NCI-H524 (cell line): ENCODE measurements at regions not wholly inside any gene's neighbourhood (a gene's known extent, or its start where the extent isn't known, plus 50 kb on each side); places are given as distances from the start of the nearest gene placed in this dataset.
"Not testable (repeated sequence)": the region's sequence is repeated elsewhere in the genome, so short reads cannot be mapped to it uniquely, and the experiment has no call there.

Experiments
- DNase-seq, 2 experiments: peaks; one replicate each; lab custom pipeline; 2025; lab: John Stamatoyannopoulos, UW

DNA sequence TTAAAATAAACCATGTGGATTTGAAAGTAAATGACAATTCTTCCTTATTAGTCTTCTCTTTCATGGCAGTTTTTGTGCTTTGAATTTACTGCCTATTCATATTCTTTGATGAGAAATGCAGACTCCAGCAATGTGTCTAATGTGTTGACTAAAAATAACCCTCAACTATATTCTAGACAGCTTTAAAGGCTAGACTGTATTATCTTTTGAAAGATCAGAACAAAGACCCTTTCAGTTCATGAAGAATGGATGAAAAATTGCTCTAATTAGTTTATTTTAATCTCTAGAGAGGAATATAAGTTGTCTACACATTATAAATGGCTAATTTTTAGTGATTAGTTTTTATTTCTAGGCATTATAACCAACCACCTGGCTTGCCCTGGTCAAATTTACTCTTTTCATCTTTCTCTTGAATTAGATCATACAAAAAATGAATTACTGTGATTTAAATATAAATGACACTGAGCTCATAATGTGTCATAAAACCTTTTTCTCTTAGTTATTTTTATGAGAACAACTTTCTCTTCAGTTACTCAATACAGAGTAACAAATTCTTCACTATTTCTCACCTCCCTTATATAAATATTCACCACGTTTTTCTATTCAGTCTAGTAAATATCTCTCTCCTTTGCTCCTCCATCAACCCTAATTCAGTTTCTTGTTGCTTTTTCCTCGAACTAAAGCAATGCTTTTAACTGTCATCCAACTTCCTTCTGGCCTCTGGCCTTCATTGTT lies 428.5 kb upstream of the TMPRSS15 start:
- DNase-seq, result no peak

- DNase-seq, result no peak
Observed at GRCh38 chr21:18832950-18833349, 429.4 kb upstream of the TMPRSS15 start.

DNA sequence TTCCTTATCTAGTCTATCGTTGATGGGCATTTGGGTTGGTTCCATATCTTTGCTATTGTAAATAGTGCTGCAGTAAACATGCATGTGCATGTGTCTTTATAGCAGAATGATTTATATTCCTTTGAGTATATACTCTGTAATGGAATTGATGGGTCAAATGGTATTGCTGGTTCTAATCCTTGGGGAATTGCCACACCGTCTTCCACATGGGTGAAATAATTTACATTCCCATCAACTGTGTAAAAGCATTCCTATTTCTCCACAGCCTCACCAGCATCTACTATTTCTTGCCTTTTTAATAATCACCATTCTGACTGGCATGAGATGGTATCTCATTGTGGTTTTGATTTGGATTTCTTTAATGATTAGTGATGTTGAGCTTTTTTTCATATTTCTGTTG lies 430.5 kb upstream of the TMPRSS15 start:
- DNase-seq, result not testable (repeated sequence)

GRCh38 chr21:18840239-18840638 lies 436.7 kb upstream of the TMPRSS15 start:
- DNase-seq, result peak in 1 of 2 experiments; percentile 56

DNA sequence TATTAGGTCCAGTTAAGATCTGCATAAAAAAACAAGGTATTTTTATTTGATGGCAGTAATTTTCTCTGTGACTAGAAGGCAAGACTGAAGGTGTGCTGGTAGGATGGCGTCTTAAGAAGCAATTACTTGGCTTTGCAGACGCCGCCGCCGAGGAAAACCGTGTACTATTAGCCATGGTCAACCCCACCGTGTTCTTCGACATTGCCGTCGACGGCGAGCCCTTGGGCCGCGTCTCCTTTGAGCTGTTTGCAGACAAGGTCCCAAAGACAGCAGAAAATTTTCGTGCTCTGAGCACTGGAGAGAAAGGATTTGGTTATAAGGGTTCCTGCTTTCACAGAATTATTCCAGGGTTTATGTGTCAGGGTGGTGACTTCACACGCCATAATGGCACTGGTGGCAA lies 454.0 kb upstream of the TMPRSS15 start:
- not testable (repeated sequence) for DNase-seq

- DNase-seq, result no peak
Observed at GRCh38 chr21:18869104-18869503, 465.5 kb upstream of the TMPRSS15 start.

- no peak for DNase-seq
Observed at GRCh38 chr21:18877917-18878316, 474.3 kb upstream of the TMPRSS15 start.

DNA sequence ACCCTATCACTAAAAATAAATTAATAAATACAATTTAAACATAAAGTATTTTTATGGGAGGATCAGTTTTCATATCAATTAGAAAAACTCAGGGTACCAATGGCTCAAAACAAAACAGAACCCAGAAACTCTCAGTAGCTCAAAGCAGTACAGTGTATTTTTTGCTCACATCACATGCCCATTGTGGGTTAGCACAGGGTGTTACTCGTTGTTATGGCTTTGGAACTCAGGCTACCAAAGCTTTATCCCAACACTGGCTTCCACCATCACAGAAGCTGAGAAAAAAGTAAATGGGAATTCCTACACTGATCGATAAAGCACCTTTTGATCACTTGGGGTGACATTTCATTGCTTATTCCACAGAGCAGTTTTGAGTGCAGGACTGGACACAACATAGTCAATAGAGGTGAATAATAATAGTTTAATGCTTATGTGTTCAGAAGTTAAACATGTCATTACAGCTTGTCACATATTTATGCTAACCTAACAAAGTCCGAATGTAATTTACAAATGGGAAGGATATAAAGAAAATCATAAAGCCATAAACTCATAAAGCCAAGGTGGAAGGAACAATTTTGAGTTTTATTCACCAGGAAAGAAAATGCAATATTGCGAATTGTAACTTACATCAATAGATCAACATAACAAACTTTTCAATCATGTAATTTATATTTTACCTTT lies 484.5 kb upstream of the TMPRSS15 start:
- no peak for DNase-seq

DNA sequence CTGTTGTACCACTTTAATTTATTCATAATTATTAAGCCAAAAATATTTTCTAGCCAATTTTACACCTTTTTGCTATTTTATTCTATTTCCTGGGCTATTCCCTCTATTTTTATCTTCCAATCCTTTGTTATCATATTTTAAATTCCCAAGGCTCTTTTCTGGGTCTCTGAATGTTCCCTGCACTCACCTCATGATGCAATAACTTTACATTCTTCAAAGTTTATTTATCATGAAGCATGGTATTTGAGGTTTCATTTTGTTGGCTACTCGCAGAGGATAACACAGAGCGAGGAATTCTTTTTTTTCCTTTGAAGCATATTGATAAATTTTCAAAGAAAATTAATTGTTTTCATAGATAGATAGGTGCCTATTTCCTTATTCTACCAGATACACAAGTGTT lies 489.8 kb upstream of the TMPRSS15 start:
- no peak for DNase-seq

- no peak for DNase-seq
Observed at GRCh38 chr21:18894387-18894786, 490.8 kb upstream of the TMPRSS15 start.

GRCh38 chr21:18899261-18899660 lies 495.7 kb upstream of the TMPRSS15 start:
- no peak for DNase-seq

- DNase-seq, result no peak
Observed at GRCh38 chr21:18902660-18903059, 499.1 kb upstream of the TMPRSS15 start.

GRCh38 chr21:18907076-18907475 lies 503.5 kb upstream of the TMPRSS15 start:
- DNase-seq, result no peak

- no peak for DNase-seq
Observed at GRCh38 chr21:18908641-18909040, 505.1 kb upstream of the TMPRSS15 start.

DNA sequence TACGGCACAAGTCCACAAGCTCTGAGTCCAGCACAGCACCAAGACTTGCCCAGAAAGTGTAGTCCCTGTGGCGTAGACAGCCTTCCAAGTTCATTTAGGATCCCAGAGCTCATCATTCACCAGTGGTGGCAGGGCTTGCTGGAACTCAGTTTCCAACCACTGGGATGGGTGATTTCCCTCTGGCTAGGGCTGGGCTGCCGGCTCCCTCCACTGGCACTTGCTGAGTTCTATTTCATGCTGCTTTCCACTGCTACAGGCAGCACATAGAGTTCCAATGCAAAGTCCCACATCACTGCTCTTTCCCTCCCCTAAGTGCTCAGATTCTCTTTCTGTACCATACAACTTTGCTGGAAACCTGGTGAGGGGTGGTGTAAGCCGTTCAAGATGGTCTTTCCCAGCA lies 510.3 kb upstream of the TMPRSS15 start:
- no peak for DNase-seq

DNA sequence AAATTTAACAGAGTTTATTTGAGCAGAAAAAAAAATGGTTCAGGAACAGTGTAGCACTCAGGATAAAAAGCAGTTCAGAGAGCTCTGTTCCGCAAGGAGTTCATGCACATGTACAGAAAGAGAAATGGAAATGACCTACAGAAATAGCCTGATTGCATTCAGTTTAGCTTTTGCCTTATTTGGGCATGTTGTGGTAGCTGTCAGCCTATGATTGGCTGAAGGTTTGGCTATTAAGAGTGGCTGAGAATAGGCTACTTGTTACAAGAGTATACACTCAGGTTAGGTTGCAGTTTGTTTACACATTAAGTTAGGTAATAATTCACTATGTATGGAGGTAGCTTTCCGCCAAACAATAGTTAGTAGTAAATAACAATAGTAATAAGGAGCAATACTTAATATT lies 511.0 kb upstream of the TMPRSS15 start:
- DNase-seq, result no peak

- no peak for DNase-seq
Observed at GRCh38 chr21:18917622-18918021, 514.0 kb upstream of the TMPRSS15 start.

GRCh38 chr21:18931237-18931636 lies 527.7 kb upstream of the TMPRSS15 start:
- DNase-seq, result no peak

GRCh38 chr21:18937337-18937736 lies 533.8 kb upstream of the TMPRSS15 start:
- no peak for DNase-seq

DNA sequence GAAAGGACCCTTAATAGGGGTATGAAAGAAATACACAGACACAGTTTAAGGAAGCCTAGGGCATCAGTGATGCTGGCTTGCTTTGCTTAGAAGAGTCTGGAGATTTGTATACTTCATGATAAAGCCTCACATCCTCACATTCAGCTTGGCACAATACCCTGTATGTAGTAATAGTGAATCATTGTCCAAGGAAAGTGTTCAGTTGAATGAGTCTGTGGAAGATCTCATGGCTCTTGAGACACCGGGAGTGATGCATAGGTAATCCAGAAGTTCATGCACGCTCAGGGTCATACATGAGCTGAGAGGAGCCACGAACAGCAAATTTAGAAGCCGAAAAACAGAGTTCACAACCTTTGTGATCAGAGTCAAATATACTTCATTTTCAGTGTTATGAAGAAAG lies 537.2 kb upstream of the TMPRSS15 start:
- DNase-seq, result no peak

DNA sequence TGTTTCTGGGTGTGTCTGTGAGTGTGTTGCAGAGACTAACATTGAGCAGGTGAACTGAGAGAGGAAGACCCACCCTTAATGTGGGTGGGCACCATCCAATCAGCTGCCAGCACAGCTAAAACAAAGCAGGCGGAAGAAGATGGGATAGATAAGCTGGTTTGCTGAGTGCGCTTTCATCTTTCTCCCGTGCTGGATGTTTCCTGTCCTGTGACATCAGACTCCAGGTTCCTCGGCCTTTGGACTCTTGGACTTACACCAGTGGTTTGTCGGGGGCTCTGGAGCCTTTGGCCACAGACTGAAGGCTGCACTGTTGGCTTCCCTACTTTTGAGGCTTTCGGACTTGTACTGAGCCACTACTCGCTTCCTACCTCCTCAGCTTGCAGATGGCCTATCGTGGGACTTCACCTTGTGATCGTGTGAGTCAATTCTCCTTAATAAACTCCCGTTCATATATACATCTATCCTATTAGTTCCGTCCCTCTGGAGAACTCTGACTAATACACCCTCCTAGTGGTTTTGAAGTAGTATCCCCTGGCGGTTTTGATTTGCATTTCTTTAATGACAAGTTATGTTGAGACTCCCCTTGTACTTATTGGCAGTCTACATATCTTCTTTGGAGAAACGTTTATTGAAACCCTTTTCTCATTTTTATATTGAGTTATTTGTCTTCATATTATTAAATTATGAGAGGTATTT lies 546.6 kb upstream of the TMPRSS15 start:
- peak in 1 of 2 experiments; percentile 28 for DNase-seq

DNA sequence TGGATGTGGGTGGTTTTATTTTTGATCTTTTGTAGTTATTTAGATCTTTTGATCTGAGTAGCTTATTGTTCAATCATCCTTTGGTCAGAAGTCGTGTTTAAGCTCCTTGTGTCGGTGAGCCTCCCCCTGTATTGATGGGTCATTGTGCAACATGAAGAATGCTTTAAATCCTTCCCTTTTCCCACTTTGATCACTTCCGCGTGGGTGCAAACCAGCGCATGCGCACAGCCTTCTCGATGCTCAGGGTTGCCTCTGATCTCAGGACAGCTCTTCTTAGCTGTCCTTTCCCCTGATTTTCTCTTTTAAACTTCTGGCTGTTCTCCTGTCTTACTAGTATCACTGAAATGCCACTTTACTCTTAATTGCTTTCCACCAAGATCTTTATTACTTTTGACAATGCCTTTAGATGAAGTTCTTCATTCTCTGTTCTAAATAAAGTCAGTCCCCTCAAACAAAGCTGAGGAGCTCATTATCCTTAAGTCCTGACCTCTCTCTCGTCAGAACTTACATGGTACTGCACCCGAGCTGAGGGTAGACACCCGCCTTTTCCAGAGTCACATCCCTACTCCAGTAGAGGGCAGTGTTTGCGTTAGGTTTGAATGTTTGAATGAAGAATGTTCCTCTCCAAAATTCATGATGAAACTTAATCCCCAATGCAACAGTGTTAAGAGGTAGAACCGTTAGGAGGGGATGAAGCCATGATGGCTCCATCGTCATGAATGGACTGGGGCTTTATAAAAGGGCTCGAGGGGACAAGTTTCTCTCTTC lies 547.9 kb upstream of the TMPRSS15 start:
- peak; percentile 92 to 94 for DNase-seq
